ENCODE measurements at regions not wholly inside any gene's neighbourhood (a gene's known extent, or its start where the extent isn't known, plus 50 kb on each side); places are given as distances from the start of the nearest gene placed in this dataset.

GRCh38 chrX:8005678-8006347, 78.6 kb upstream of the PNPLA4 start:
- no peak for TF ChIP-seq YY1 (IDR thresholded peaks at IDR 0.05; ENCODE audit: insufficient read depth, insufficient read length)
- no peak for TF ChIP-seq SUZ12 (IDR thresholded peaks at IDR 0.05; ENCODE audit: extremely low read depth, insufficient read depth, insufficient read length)
